Trophoblast cell (in vitro differentiated cells and primary cell): ENCODE measurements at regions not wholly inside any gene's neighbourhood (a gene's known extent, or its start where the extent isn't known, plus 50 kb on each side); places are given as distances from the start of the nearest gene placed in this dataset.

Experiments
- DNase-seq, 2 donors: peaks; one replicate each; pipeline ENCODE4 v3.0.0-alpha.2; 2016
- H2AFZ ChIP-seq: 2 replicates; pipeline ENCODE4 v1.6.1; 2013; ENCODE audit warnings: low read length, moderate library complexity, mild to moderate bottlenecking; ENCODE audit not compliant: insufficient read depth, poor library complexity
- H2AK5ac ChIP-seq: 2 replicates; pipeline ENCODE4 v1.6.1; 2013; ENCODE audit warnings: mild to moderate bottlenecking, low read length
- H2BK120ac ChIP-seq: 2 replicates; pipeline ENCODE4 v1.6.1; 2013; ENCODE audit warnings: low read length, mild to moderate bottlenecking, moderate library complexity; ENCODE audit not compliant: insufficient read depth, poor library complexity
- H2BK12ac ChIP-seq: 2 replicates; pipeline ENCODE4 v1.6.1; 2013; ENCODE audit warnings: mild to moderate bottlenecking, low read length, moderate library complexity
- H2BK5ac ChIP-seq: 2 replicates; pipeline ENCODE4 v1.6.1; 2013; ENCODE audit warnings: low read length, low read depth, moderate library complexity, mild to moderate bottlenecking; ENCODE audit not compliant: poor library complexity
- H3K14ac ChIP-seq: 2 replicates; pipeline ENCODE4 v1.6.1; 2013; ENCODE audit warnings: mild to moderate bottlenecking, low read length
- H3K18ac ChIP-seq: 2 replicates; pipeline ENCODE4 v1.6.1; 2013; ENCODE audit warnings: mild to moderate bottlenecking, low read length
- H3K23ac ChIP-seq: 2 replicates; pipeline ENCODE4 v1.6.1; 2013; ENCODE audit warnings: low read length
- H3K27ac ChIP-seq: 2 replicates; pipeline ENCODE4 v1.5.1; 2013; ENCODE audit warnings: low read depth, mild to moderate bottlenecking, inconsistent platforms, low read length, moderate library complexity
- H3K27me3 ChIP-seq: 2 replicates; pipeline ENCODE4 v1.6.1; 2013; ENCODE audit warnings: inconsistent platforms, mild to moderate bottlenecking, low read length, moderate library complexity; ENCODE audit not compliant: insufficient read depth
- H3K36me3 ChIP-seq, 2 experiments: 1 replicate in 1 of 2; 2 replicates in 1 of 2; pipeline ENCODE4 v1.6.1; 2013; ENCODE audit warnings: low read length in 2 of 2, mild to moderate bottlenecking in 2 of 2, moderate library complexity in 1 of 2; ENCODE audit not compliant: insufficient read depth in 2 of 2, control insufficient read depth in 1 of 2
- H3K4ac ChIP-seq: 2 replicates; pipeline ENCODE4 v1.6.1; 2013; ENCODE audit warnings: low read depth, mild to moderate bottlenecking, low read length, moderate library complexity
- H3K4me1 ChIP-seq, 2 experiments: 1 replicate in 1 of 2; 2 replicates in 1 of 2; pipeline ENCODE4 v1.6.1; 2013; ENCODE audit warnings: low read length in 2 of 2, mild to moderate bottlenecking in 2 of 2, moderate library complexity in 1 of 2; ENCODE audit not compliant: insufficient read depth in 2 of 2, control insufficient read depth in 1 of 2
- H3K4me2 ChIP-seq: 2 replicates; pipeline ENCODE4 v1.6.1; 2013; ENCODE audit warnings: inconsistent platforms, mild to moderate bottlenecking, low read length, moderate library complexity
- H3K4me3 ChIP-seq: 2 replicates; pipeline ENCODE4 v1.5.1; 2013; ENCODE audit warnings: mild to moderate bottlenecking, low read depth, low read length, inconsistent platforms
- H3K79me1 ChIP-seq: one replicate; pipeline ENCODE4 v1.6.1; 2013; ENCODE audit warnings: low read length
- H3K79me2 ChIP-seq: 2 replicates; pipeline ENCODE4 v1.6.1; 2013; ENCODE audit warnings: low read length, mild to moderate bottlenecking; ENCODE audit not compliant: control insufficient read depth, insufficient read depth, poor library complexity
- H3K9ac ChIP-seq: 2 replicates; pipeline ENCODE4 v1.6.1; 2013; ENCODE audit warnings: mild to moderate bottlenecking, low read length
- H3K9me3 ChIP-seq: 2 replicates; pipeline ENCODE4 v1.6.1; 2013; ENCODE audit warnings: low read depth, mild to moderate bottlenecking, control low read depth, inconsistent platforms, low read length; ENCODE audit not compliant: insufficient read depth
- H4K12ac ChIP-seq: 2 replicates; pipeline ENCODE4 v1.6.1; 2013; ENCODE audit warnings: low read depth, mild to moderate bottlenecking, low read length, moderate library complexity
- H4K8ac ChIP-seq: 2 replicates; pipeline ENCODE4 v1.6.1; 2013; ENCODE audit warnings: low read depth, mild to moderate bottlenecking, low read length, moderate library complexity
- H4K91ac ChIP-seq: one replicate; pipeline ENCODE4 v1.6.1; 2013; ENCODE audit warnings: low read depth, mild to moderate bottlenecking, low read length, moderate library complexity
- WGBS: extraction: QIAGEN DNeasy Blood & Tissue Kit; methylation state at CpG from one replicate; pipeline ENCODE4 v1.1.7; 2013; ENCODE audit warnings: missing lambda C conversion rate; ENCODE audit not compliant: insufficient read length, insufficient coverage; ENCODE audit errors: extremely low coverage; 5-methylcytosine and 5-hydroxymethylcytosine counted together

GRCh38 chr16:86347916-86348555 is 162.3 kb upstream of the FOXF1 start:
- no peak overlapping the region for H2AK5ac ChIP-seq
- H3K4me2 ChIP-seq: no peak overlapping the region
- no peak overlapping the region for H3K18ac ChIP-seq
- no peak overlapping the region for H2BK12ac ChIP-seq
- peaks cover 4 to 6% of the 10 kb centered on the region in 2 experiments for H3K4me1 ChIP-seq
- no peak overlapping the region for H3K9ac ChIP-seq
- H3K4me3 ChIP-seq: no peak overlapping the region
- no CpG with 5 or more reads among the region's 11 CpGs for WGBS
- no peak overlapping the region for H2AFZ ChIP-seq
- no peak overlapping the region for H3K27ac ChIP-seq
- DNase-seq: no peak
- no peak overlapping the region for H2BK5ac ChIP-seq
- H3K79me2 ChIP-seq: no peaks in the 10 kb centered on the region
- no peak overlapping the region for H4K12ac ChIP-seq
- no peaks in the 10 kb centered on the region for H3K79me1 ChIP-seq
- no peak overlapping the region for H4K8ac ChIP-seq
- H3K27me3 ChIP-seq: peaks cover 3% of the 10 kb centered on the region
- no peak overlapping the region for H3K14ac ChIP-seq
- H3K36me3 ChIP-seq: no peaks in the 10 kb centered on the region
- H3K4ac ChIP-seq: no peak overlapping the region
- H3K9me3 ChIP-seq: no peaks in the 10 kb centered on the region
- H4K91ac ChIP-seq: no peak overlapping the region
- H2BK120ac ChIP-seq: no peak overlapping the region
- H3K23ac ChIP-seq: no peak overlapping the region

- H4K12ac ChIP-seq: no peak overlapping the region
- no CpG with 5 or more reads among the region's 5 CpGs for WGBS
- no peak overlapping the region for H3K14ac ChIP-seq
- no peak overlapping the region for H3K18ac ChIP-seq
- no peak overlapping the region for H2AFZ ChIP-seq
- no peak overlapping the region for H3K4ac ChIP-seq
- no peak overlapping the region for H3K27ac ChIP-seq
- no peak overlapping the region for H2BK120ac ChIP-seq
- peaks cover 2% of the 10 kb centered on the region in 2 experiments for H3K4me1 ChIP-seq
- no peak overlapping the region for H3K4me2 ChIP-seq
- H4K8ac ChIP-seq: no peak overlapping the region
- H4K91ac ChIP-seq: no peak overlapping the region
- no peak for DNase-seq
- H2BK12ac ChIP-seq: no peak overlapping the region
- no peak overlapping the region for H3K4me3 ChIP-seq
- peaks cover 3% of the 10 kb centered on the region for H3K27me3 ChIP-seq
- H3K9ac ChIP-seq: no peak overlapping the region
- no peak overlapping the region for H2AK5ac ChIP-seq
- no peaks in the 10 kb centered on the region for H3K79me1 ChIP-seq
- H3K23ac ChIP-seq: no peak overlapping the region
- no peak overlapping the region for H2BK5ac ChIP-seq
- no peaks in the 10 kb centered on the region for H3K36me3 ChIP-seq
- no peaks in the 10 kb centered on the region for H3K79me2 ChIP-seq
- H3K9me3 ChIP-seq: no peaks in the 10 kb centered on the region
Observed at GRCh38 chr16:86349338-86349900, 160.9 kb upstream of the FOXF1 start.

GRCh38 chr16:86350289-86350688 is 160.0 kb upstream of the FOXF1 start:
- Histone ChIP-seq H3K4ac (no peak overlapping the region), H3K18ac (no peak overlapping the region), H3K14ac (no peak overlapping the region), H3K9me3 (no peaks in the 10 kb centered on the region), H3K27ac (no peak overlapping the region), H3K9ac (no peak overlapping the region), H3K79me1 (no peaks in the 10 kb centered on the region), H3K4me3 (no peak overlapping the region), H3K4me2 (no peak overlapping the region), H3K79me2 (no peaks in the 10 kb centered on the region), H3K4me1 (peaks cover 0 to 2% of the 10 kb centered on the region in 2 experiments), H2BK120ac (no peak overlapping the region), H2AK5ac (no peak overlapping the region), H2AFZ (no peak overlapping the region), H4K91ac (no peak overlapping the region), H3K27me3 (peaks cover 3% of the 10 kb centered on the region), H2BK12ac (no peak overlapping the region), H4K12ac (no peak overlapping the region), H3K23ac (no peak overlapping the region), H3K36me3 (no peaks in the 10 kb centered on the region), H2BK5ac (no peak overlapping the region), H4K8ac (no peak overlapping the region)
- no CpG with 5 or more reads among the region's 5 CpGs for WGBS
- DNase-seq: no peak

GRCh38 chr16:86351041-86351784 is 159.1 kb upstream of the FOXF1 start:
- no peak overlapping the region for H4K8ac ChIP-seq
- no peaks in the 10 kb centered on the region for H3K79me1 ChIP-seq
- DNase-seq: no peak
- no peak overlapping the region for H3K4me2 ChIP-seq
- H3K23ac ChIP-seq: no peak overlapping the region
- H3K14ac ChIP-seq: no peak overlapping the region
- H4K12ac ChIP-seq: no peak overlapping the region
- no peaks in the 10 kb centered on the region for H3K36me3 ChIP-seq
- H4K91ac ChIP-seq: no peak overlapping the region
- H3K4ac ChIP-seq: no peak overlapping the region
- H3K9ac ChIP-seq: no peak overlapping the region
- peaks cover 0 to 2% of the 10 kb centered on the region in 2 experiments for H3K4me1 ChIP-seq
- H3K9me3 ChIP-seq: peaks cover 4% of the 10 kb centered on the region
- no peak overlapping the region for H2BK5ac ChIP-seq
- no peak overlapping the region for H2BK120ac ChIP-seq
- no peak overlapping the region for H2AFZ ChIP-seq
- no peak overlapping the region for H3K27ac ChIP-seq
- peaks cover 3% of the 10 kb centered on the region for H3K27me3 ChIP-seq
- no peak overlapping the region for H2AK5ac ChIP-seq
- H3K4me3 ChIP-seq: no peak overlapping the region
- no peak overlapping the region for H3K18ac ChIP-seq
- no peaks in the 10 kb centered on the region for H3K79me2 ChIP-seq
- no peak overlapping the region for H2BK12ac ChIP-seq
- no CpG with 5 or more reads among the region's 20 CpGs for WGBS
